SK-N-MC (cell line): ENCODE measurements at regions not wholly inside any gene's neighbourhood (a gene's known extent, or its start where the extent isn't known, plus 50 kb on each side); places are given as distances from the start of the nearest gene placed in this dataset.

Source experiments
- EZH2 ChIP-seq: fragments of 200-600 bp; sonication (generic); IDR thresholded peaks from one replicate; pipeline ENCODE4 v1.6.1; 2017; ENCODE audit warnings: antibody characterized with exemption
- POLR2AphosphoS5 ChIP-seq: IDR thresholded peaks from 2 replicates; pipeline ENCODE4 v1.6.1; 2012; ENCODE audit warnings: mild to moderate bottlenecking, low read depth, low read length, borderline replicate concordance

GRCh38 chr1:166365081-166365480 is 198.3 kb upstream of the FAM78B start:
- TF ChIP-seq POLR2AphosphoS5 (no peak), EZH2 (no peak)
